VCaP (cell line): ENCODE measurements at regions not wholly inside any gene's neighbourhood (a gene's known extent, or its start where the extent isn't known, plus 50 kb on each side); places are given as distances from the start of the nearest gene placed in this dataset.

ENCODE experiments used
- H3K27ac ChIP-seq: fragments of 450-650 bp; 2 replicates; pipeline ENCODE4 v1.5.1; 2017
- CTCF ChIP-seq: fragments of 450-650 bp; conservative IDR thresholded peaks from 2 replicates; pipeline ENCODE4 v1.5.1; 2017; ENCODE audit warnings: mild to moderate bottlenecking, moderate library complexity

GRCh38 chr2:13968811-13969210, 663.7 kb upstream of the LRATD1 start:
- H3K27ac ChIP-seq, result no peak overlapping the region
- no peak for TF ChIP-seq CTCF

- TF ChIP-seq CTCF, result no peak
- H3K27ac ChIP-seq, result no peak overlapping the region
Measured at GRCh38 chr2:13986119-13986720, 646.3 kb upstream of the LRATD1 start.

DNA sequence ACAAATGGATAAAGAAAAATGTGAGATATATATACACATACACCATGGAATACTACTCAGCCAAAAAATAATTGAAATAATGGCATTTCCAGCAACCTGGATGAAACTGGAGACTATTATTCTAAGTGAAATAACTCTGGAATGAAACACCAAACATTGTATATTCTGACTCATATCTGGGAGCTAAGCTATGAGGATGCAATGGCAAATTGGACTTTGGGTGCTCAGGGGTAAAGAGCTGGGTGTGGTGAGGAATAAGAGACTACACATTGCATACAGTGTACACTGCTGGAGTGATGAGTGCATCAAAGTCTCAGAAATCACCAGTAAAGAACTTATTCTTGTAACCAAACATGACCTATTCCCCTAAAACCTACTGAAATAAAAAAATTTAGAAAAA, 636.0 kb upstream of the LRATD1 start:
- no peak overlapping the region for H3K27ac ChIP-seq
- no peak for TF ChIP-seq CTCF

- H3K27ac ChIP-seq, result no peak overlapping the region
- TF ChIP-seq CTCF, result no peak
Measured at GRCh38 chr2:14011190-14011589, 621.3 kb upstream of the LRATD1 start.

DNA sequence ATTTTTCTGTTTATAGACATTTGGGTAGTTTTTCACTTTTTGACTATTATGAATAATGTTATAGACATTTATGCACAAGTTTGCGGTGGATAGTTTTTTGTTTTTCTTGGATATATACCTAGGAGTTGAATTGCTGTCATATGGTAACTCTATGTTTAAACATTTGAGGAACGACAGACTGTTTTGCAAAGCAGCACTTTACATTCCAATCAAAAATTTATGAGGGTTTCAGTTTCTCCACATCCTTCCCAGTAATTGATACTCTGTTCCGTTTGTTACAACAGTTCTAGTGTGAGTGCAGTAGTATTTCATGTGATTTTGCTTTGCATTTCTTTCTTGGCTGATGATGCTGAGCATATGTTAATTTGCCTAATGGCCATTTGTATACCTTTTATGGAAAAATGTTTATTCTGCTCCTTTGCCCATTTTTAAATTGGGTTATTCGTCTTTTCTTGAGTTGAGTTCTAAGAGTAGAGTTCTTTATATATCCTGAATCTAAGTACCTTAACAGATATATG, 617.3 kb upstream of the LRATD1 start:
- H3K27ac ChIP-seq, result no peak overlapping the region
- TF ChIP-seq CTCF, result no peak

GRCh38 chr2:14016289-14016955, 616.1 kb upstream of the LRATD1 start:
- peak overlapping the region; percentile 47 for H3K27ac ChIP-seq

GRCh38 chr2:14018620-14019019, 613.9 kb upstream of the LRATD1 start:
- no peak for TF ChIP-seq CTCF
- H3K27ac ChIP-seq, result no peak overlapping the region

More at GRCh38 chr2:14016289-14016955, 616.1 kb upstream of the LRATD1 start:
- TF ChIP-seq CTCF, result no peak
